Liver (tissue), 8 donors: ENCODE measurements at regions not wholly inside any gene's neighbourhood (a gene's known extent, or its start where the extent isn't known, plus 50 kb on each side); places are given as distances from the start of the nearest gene placed in this dataset.

Experiments
- DNase-seq: peaks from one replicate; pipeline ENCODE4 v3.0.0-alpha.2; 2017; ENCODE audit warnings: low spot score
- H3K27ac ChIP-seq, 2 donors: one replicate each; pipeline ENCODE4 v1.7.0; 2013; ENCODE audit warnings: inconsistent platforms in 2 of 2, low read length in 2 of 2, control low read depth in 1 of 2, low read depth in 1 of 2, mild to moderate bottlenecking in 1 of 2
- H3K27me3 ChIP-seq, 4 donors: one replicate each; pipeline versions ENCODE4 v1.6.1 to v1.7.0; 2013; ENCODE audit warnings: low read length in 3 of 4, inconsistent platforms in 1 of 4, mild to moderate bottlenecking in 1 of 4, moderate library complexity in 1 of 4; ENCODE audit not compliant: control insufficient read depth in 4 of 4, insufficient read depth in 4 of 4
- H3K36me3 ChIP-seq, 4 donors: one replicate each; pipeline versions ENCODE4 v1.6.1 to v1.7.0; 2013; ENCODE audit warnings: low read length in 3 of 4, mild to moderate bottlenecking in 3 of 4, low read depth in 1 of 4, moderate library complexity in 1 of 4; ENCODE audit not compliant: control insufficient read depth in 4 of 4, insufficient read depth in 3 of 4
- H3K4me1 ChIP-seq, 4 donors: one replicate each; pipeline versions ENCODE4 v1.6.1 to v1.7.0; 2013; ENCODE audit warnings: low read length in 3 of 4, mild to moderate bottlenecking in 3 of 4, moderate library complexity in 1 of 4; ENCODE audit not compliant: control insufficient read depth in 4 of 4, insufficient read depth in 4 of 4
- H3K4me3 ChIP-seq, 3 donors: one replicate each; pipeline versions ENCODE4 v1.6.1 to v1.7.0; 2013; ENCODE audit warnings: low read length in 3 of 3, control low read depth in 1 of 3, low read depth in 1 of 3, mild to moderate bottlenecking in 1 of 3
- H3K9ac ChIP-seq, 2 donors: one replicate each; pipeline ENCODE4 v1.7.0; 2013; ENCODE audit warnings: low read length in 2 of 2, mild to moderate bottlenecking in 2 of 2, moderate library complexity in 2 of 2, control low read depth in 1 of 2, low read depth in 1 of 2
- H3K9me3 ChIP-seq, 4 donors: one replicate each; pipeline versions ENCODE4 v1.6.1 to v1.7.0; 2013; ENCODE audit warnings: low read length in 3 of 4; ENCODE audit not compliant: control insufficient read depth in 4 of 4
- FOXA1 ChIP-seq: IDR thresholded peaks from 2 replicates; pipeline ENCODE4 v1.6.1; 2016; ENCODE audit warnings: antibody characterized with exemption
- FOXA2 ChIP-seq: IDR thresholded peaks from 2 replicates; pipeline ENCODE4 v1.6.1; 2016; ENCODE audit warnings: antibody characterized with exemption
- GABPA ChIP-seq, 2 donors: IDR thresholded peaks in 1 of 2; conservative IDR thresholded peaks in 1 of 2; 2 replicates each; pipeline ENCODE4 v1.6.1; 2016; ENCODE audit warnings: antibody characterized with exemption in 2 of 2, mild to moderate bottlenecking in 1 of 2, moderate library complexity in 1 of 2
- HNF4G ChIP-seq: IDR thresholded peaks from 2 replicates; pipeline ENCODE4 v1.6.1; 2016; ENCODE audit warnings: antibody characterized with exemption
- JUND ChIP-seq, 2 donors: IDR thresholded peaks; 2 replicates each; pipeline ENCODE4 v1.6.1; 2016; ENCODE audit warnings: antibody characterized with exemption in 2 of 2
- NR2F2 ChIP-seq: IDR thresholded peaks from 2 replicates; pipeline ENCODE4 v1.6.1; 2016; ENCODE audit warnings: antibody characterized with exemption
- RAD21 ChIP-seq, 2 donors: IDR thresholded peaks; 2 replicates each; pipeline ENCODE4 v1.6.1; 2016; ENCODE audit warnings: antibody characterized with exemption in 2 of 2, mild to moderate bottlenecking in 2 of 2
- SP1 ChIP-seq: IDR thresholded peaks from 2 replicates; pipeline ENCODE4 v1.6.1; 2018; ENCODE audit warnings: antibody characterized with exemption, mild to moderate bottlenecking
- TAF1 ChIP-seq: conservative IDR thresholded peaks from 2 replicates; pipeline ENCODE4 v1.6.1; 2016; ENCODE audit warnings: antibody characterized with exemption, mild to moderate bottlenecking
- WGBS: extraction: QIAGEN DNeasy Blood & Tissue Kit; methylation state at CpG from one replicate; pipeline ENCODE4 v1.1.7; 2013; 5-methylcytosine and 5-hydroxymethylcytosine counted together
- TF ChIP-seq, protein P1 (sequence below): IDR thresholded peaks from 2 replicates; pipeline ENCODE4 v1.6.1; 2016; ENCODE audit warnings: antibody characterized with exemption
- TF ChIP-seq, protein P2 (sequence below): fragments of 150-350 bp; IDR thresholded peaks from 2 replicates; pipeline ENCODE4 v1.5.1; 2017; ENCODE audit warnings: improper control_type of control experiment, low read depth, low read length; ENCODE audit not compliant: missing input control
- donor health status: healthy.
- donor health status: healthy.
- donor health status: healthy.
- donor health status: healthy.
- donor health status: healthy.

- Histone ChIP-seq H3K9ac (no peak overlapping the region), H3K36me3 (no peaks in the 10 kb centered on the region), H3K27ac (no peak overlapping the region), H3K4me3 (no peak overlapping the region), H3K4me1 (no peaks in the 10 kb centered on the region), H3K27me3 (no peaks in the 10 kb centered on the region), H3K9me3 (peaks cover 0 to 3% (median 0%) of the 10 kb centered on the region in 4 donors)
- 91% methylated on average over 17 of the region's 17 CpGs for WGBS
- DNase-seq, result no peak
- TF ChIP-seq TAF1 (no peak), NR2F2 (no peak), FOXA2 (no peak)
These were observed 827.5 kb upstream of the SALL3 start for GRCh38 chr18:78151948-78152725.

DNA sequence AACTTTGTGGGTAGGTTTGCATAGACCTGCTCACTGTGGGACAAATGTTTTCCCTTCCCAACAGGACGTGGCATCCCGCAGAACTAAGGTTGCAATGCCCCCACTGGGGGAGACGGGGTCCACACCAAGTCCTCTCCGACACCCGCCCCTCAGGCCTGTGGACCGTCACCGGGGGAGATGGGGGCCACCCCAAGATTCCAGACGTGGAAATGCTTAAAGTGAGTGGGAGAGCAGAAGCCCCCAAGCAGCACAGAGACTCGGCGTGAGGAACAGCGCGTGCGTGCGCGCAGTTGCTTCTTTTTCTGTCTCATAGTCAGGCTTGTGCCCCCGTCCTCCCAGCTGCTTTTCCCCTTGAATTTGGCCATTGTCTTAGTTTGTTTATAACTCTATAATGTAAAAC, 826.3 kb upstream of the SALL3 start:
- no peak overlapping the region for H3K4me3 ChIP-seq
- H3K36me3 ChIP-seq, result no peaks in the 10 kb centered on the region
- no peaks in the 10 kb centered on the region for H3K27me3 ChIP-seq
- no peak overlapping the region for H3K27ac ChIP-seq
- H3K9ac ChIP-seq, result no peak overlapping the region
- WGBS, result 87% methylated on average over 16 of the region's 16 CpGs
- TF ChIP-seq, protein P1, sequence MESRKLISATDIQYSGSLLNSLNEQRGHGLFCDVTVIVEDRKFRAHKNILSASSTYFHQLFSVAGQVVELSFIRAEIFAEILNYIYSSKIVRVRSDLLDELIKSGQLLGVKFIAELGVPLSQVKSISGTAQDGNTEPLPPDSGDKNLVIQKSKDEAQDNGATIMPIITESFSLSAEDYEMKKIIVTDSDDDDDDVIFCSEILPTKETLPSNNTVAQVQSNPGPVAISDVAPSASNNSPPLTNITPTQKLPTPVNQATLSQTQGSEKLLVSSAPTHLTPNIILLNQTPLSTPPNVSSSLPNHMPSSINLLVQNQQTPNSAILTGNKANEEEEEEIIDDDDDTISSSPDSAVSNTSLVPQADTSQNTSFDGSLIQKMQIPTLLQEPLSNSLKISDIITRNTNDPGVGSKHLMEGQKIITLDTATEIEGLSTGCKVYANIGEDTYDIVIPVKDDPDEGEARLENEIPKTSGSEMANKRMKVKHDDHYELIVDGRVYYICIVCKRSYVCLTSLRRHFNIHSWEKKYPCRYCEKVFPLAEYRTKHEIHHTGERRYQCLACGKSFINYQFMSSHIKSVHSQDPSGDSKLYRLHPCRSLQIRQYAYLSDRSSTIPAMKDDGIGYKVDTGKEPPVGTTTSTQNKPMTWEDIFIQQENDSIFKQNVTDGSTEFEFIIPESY, result no peak
- TF ChIP-seq, protein P2, sequence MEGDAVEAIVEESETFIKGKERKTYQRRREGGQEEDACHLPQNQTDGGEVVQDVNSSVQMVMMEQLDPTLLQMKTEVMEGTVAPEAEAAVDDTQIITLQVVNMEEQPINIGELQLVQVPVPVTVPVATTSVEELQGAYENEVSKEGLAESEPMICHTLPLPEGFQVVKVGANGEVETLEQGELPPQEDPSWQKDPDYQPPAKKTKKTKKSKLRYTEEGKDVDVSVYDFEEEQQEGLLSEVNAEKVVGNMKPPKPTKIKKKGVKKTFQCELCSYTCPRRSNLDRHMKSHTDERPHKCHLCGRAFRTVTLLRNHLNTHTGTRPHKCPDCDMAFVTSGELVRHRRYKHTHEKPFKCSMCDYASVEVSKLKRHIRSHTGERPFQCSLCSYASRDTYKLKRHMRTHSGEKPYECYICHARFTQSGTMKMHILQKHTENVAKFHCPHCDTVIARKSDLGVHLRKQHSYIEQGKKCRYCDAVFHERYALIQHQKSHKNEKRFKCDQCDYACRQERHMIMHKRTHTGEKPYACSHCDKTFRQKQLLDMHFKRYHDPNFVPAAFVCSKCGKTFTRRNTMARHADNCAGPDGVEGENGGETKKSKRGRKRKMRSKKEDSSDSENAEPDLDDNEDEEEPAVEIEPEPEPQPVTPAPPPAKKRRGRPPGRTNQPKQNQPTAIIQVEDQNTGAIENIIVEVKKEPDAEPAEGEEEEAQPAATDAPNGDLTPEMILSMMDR, result no peak
- no peak for TF ChIP-seq HNF4G
- no peak for TF ChIP-seq JUND (IDR thresholded peaks at IDR 0.05)
- no peak for TF ChIP-seq GABPA (IDR thresholded peaks at IDR 0.05 in 1 of 2, conservative IDR thresholded peaks at IDR 0.05 in 1 of 2)
- TF ChIP-seq TAF1, result no peak
- H3K4me1 ChIP-seq, result no peaks in the 10 kb centered on the region
- H3K9me3 ChIP-seq, result peaks cover 0 to 3% (median 0%) of the 10 kb centered on the region in 4 donors
- no peak for DNase-seq

- DNase-seq, result no peak
- Histone ChIP-seq H3K27me3 (no peaks in the 10 kb centered on the region), H3K36me3 (no peaks in the 10 kb centered on the region), H3K9me3 (peaks cover 0 to 3% (median 0%) of the 10 kb centered on the region in 4 donors), H3K4me1 (no peaks in the 10 kb centered on the region), H3K27ac (no peak overlapping the region), H3K9ac (no peak overlapping the region), H3K4me3 (no peak overlapping the region)
- 82% methylated on average over 9 of the region's 9 CpGs for WGBS
- TF ChIP-seq FOXA1 (no peak), RAD21 (IDR thresholded peaks at IDR 0.05) (no peak), FOXA2 (no peak), SP1 (no peak)
These were observed 825.2 kb upstream of the SALL3 start for GRCh38 chr18:78154444-78154843.
